HG03571 (cell line): ENCODE measurements at regions not wholly inside any gene's neighbourhood (a gene's known extent, or its start where the extent isn't known, plus 50 kb on each side); places are given as distances from the start of the nearest gene placed in this dataset.

ENCODE experiments used
- ATAC-seq: cut with Tn5 transposase; IDR thresholded peaks from one replicate; pipeline ENCODE4 v1.9.1; 2021; ENCODE audit not compliant: unreplicated experiment

- no peak for ATAC-seq
Observed at GRCh38 chr3:177470197-177470941, 273.1 kb upstream of the TBL1XR1 start.

GRCh38 chr3:177471733-177472480 lies 274.6 kb upstream of the TBL1XR1 start:
- ATAC-seq: no peak

DNA sequence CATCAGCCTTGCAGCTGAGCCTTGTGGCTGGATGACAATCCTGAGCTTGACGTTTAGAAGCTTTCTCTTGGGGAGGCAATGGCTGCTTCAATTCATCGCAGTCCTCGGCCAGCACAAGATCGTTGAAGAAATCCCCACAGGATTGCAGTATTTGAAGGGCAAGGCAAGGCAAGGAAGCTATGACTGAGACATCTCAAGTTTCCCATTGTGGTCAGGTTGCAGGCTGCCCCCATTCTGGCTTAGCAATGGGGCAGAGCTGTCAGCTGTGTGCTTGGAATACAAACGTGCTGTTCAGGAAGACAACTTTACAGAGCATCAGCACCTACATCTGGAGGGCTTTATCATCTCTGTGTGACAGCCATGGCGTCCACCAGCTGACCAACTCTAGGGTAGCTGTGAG lies 275.9 kb upstream of the TBL1XR1 start:
- ATAC-seq: no peak

DNA sequence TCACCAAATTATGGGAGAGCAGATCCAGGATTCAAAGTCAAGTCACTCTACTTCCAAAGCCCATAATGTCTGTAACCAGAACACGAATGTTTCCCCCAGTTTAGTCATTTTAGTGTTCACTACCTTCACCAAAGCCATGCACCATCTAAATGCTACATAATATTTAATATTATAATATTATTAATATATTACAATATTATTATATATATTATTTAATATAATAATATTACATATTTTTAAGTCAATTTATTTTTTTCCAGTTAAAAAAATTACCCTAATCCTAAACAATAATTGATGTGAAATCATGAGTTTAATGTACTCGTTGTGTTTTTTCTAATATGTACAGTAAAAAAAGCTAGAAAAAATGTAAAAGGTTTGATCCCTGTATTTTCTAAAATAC lies 276.6 kb upstream of the TBL1XR1 start:
- no peak for ATAC-seq

DNA sequence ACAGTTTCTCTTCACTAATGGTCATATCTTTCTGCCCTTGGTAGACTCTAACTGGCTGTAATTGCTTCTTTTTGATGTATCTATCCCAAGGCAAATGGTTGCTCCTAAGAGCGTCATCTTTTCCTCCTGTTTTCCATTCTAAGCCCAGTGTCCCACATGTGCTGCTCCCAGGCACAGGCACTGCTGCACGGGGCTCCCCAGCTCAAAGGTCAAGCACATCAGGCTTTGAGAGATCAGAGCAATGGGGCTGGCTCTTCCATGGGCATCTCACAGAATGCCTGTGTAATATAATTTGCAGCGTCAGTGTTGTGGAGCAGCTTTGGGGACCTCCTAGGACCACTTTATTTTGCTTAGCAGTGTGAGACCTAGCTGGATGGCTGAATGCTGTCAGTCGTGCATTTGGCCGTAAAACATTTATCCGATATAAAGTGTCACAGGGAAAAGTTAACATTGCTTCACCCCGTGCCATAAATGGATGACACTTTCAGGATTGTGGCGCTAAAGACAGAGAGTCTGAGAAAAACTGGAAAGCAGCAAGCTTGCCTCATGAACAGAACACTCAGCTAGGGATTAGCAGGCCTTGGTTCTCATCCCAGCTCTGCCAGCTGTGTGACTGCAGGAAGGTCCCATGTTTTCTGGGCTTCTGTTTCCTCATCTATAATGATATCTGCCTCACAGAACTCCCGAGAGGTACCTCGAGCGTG lies 277.5 kb upstream of the TBL1XR1 start:
- ATAC-seq: no peak

DNA sequence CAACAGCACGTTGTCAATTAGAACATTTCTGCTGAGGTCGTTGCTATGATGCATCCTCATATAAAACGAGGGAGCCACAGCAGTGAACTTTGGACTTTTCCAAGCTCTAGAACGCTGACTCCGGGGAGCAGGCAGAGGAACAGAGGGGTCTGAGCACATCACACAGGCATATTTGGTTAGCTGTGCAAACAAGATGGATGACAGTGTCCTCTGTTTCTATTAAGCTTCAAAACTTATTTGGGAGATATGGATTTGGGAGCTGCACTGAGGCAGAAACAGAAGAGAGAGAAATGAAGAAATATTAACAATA lies 278.0 kb upstream of the TBL1XR1 start:
- no peak for ATAC-seq

DNA sequence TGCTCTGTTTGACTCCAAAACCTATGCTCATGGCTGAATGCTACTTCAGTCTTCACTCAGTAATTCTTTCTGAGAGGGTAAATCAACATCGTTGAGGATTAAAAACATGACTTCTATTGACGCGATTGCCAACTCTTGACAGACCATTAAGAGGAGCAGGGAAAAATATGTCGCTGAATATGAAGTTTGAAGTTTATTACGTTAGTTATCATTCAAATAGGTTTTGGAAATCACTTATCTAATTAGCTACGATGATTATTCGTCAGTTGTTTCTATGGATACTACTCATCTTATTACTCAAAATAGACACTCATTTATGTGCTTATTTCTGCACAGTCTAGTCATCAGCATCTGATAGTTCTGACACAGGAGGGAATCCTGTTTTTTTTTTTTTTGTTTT lies 279.2 kb upstream of the TBL1XR1 start:
- no peak for ATAC-seq

DNA sequence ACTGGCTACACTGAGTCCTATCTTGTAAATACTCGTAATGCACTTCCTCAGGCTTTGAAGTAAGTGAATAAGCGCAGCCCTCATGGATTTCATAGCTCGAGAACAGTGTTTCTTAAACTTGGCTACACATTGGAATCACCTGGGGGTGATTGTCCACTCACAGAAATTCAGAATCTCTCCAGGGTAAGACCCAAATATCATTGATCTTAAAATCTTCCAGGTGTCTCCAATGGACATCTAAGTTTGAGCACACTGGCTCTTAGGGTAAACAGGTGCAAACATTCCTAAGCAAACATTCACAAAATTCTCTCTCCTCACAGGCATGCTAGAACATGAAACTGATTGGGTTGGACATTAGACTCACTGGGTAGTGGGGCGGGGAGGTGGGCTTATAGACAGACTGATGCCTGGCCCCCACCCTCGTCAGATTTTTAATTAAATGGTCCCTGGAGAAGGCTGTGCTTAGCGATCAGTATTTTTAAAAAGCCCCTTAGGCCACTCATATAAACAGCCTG lies 279.7 kb upstream of the TBL1XR1 start:
- ATAC-seq: no peak

GRCh38 chr3:177478170-177478867 lies 281.0 kb upstream of the TBL1XR1 start:
- ATAC-seq: no peak

DNA sequence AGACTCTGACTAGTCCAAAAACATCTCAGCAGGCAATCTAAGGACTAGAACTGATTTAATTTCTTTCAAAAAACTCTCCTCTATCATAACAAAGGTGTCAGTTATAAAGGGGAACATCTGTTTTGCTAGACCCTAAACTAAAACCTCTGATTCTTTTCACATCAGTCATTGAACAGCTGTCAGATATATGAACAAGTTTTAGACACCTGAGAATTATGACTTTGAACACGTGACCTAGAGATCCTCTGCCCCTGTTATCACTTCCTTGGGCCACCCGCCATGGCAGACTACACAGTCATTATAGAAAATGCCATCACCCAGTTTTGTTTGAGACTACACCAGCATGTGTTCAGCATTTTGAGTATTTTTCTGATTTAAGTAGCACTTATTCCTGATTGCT lies 282.3 kb upstream of the TBL1XR1 start:
- no peak for ATAC-seq

DNA sequence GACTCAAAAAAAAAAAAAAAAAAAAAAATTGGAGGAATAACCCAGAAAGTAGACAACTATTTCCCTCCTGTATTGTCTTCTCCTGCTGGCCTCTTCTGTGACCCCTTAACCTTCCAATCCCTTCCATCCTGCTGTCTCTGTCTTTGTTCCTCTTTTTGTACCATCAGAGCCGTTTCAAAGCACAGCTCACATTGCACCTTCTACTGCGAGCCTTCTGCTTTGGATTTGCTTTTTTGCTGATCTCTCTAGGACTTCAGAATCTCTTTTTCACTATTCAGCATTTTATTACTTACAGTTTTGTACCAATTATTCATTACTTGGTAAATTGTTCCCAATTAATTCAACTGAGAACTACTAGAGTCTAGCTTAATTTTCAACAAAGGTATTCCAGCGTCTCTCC lies 284.0 kb upstream of the TBL1XR1 start:
- ATAC-seq: no peak

GRCh38 chr3:177482048-177482691 lies 284.9 kb upstream of the TBL1XR1 start:
- ATAC-seq: no peak

GRCh38 chr3:177483182-177483967 lies 286.1 kb upstream of the TBL1XR1 start:
- no peak for ATAC-seq

DNA sequence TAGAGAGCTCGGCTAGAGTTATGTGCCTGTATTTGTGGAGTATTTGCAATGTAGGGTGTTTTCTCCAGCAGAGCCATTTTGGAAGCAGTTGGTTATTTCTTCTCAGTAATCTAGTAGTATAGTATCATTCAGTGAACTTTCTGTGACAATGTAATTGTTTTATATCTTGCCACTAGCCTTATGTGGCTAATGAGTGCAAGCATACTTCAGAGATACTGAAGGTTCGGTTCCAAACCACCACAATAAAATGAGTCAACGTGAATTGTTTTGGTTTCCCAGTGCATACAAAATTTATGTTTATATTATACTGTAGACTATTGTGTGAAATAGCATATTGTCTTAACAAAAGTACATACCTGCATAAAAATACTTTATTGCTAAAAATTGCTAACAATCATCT lies 286.9 kb upstream of the TBL1XR1 start:
- no peak for ATAC-seq

GRCh38 chr3:177484926-177485325 lies 287.6 kb upstream of the TBL1XR1 start:
- ATAC-seq: no peak

- ATAC-seq: no peak
Observed at GRCh38 chr3:177487635-177488186, 290.4 kb upstream of the TBL1XR1 start.

GRCh38 chr3:177488740-177489139 lies 291.5 kb upstream of the TBL1XR1 start:
- ATAC-seq: no peak

DNA sequence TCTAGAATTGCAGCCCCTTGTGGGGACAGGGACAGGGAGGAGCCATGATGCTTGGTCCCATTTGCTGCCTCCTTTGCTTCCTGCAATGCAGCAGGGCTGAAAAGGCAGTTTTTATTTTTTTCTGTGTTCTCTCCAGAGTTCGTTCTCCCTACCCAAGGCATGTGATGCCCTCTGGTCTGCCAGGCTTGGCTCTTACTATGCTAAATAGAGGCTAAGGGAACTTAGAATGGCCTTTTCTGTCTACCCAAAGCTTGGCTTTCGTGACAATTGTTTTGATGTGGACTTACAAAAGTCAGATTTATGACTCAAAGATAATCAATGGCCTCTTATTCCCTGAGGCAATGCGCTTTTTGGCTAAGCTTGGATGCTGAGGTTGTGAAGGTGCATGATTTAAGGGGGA lies 293.3 kb upstream of the TBL1XR1 start:
- ATAC-seq: no peak

DNA sequence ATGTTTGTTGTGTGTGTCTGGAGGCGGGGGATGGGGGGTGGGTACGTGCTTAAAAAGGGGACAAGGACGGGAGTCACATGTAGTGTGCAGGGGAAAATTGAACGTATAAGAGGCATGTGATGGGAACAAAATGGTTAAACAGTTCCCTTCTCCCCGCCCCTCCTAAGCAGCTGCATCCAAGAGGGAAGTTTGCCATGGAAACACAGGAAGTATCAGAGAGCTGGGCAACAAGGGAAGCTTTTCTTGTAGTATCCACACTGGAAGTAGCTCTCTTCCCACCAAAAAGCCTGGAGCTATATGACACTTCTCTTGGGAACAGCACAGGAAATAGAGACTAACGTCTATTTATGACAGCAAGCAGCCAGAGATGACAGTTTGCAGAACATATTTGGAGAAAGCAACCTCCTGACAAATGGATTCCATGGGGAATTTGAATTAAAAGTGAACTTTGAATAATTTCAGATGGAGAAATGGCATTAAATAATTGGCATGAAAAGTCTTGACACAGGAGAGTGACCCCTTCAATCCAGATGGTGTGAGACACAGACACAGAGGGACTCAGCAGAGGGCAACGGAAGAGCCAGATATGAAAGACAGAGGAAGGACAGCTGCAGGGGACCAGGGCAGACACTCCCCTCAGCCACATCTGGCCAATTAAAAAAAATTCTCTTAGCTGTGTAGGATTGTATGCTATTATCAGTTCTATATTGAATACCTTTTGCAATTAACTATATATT lies 294.2 kb upstream of the TBL1XR1 start:
- no peak for ATAC-seq
